HCT116 (cell line): ENCODE measurements at regions not wholly inside any gene's neighbourhood (a gene's known extent, or its start where the extent isn't known, plus 50 kb on each side); places are given as distances from the start of the nearest gene placed in this dataset.

Experiments
- ATAC-seq: fragments of 200-7000 bp; cut with Tn5 transposase; 2 replicates; pipeline ENCODE4 v1.9.1; 2020; ENCODE audit warnings: mild to moderate bottlenecking, moderate library complexity
- BruUV-seq: library from RNA; stranded (reverse); fragments of 400-500 nt; replicated peaks from 2 replicates; lab custom pipeline; 2021; lab: Mats Ljungman, UMichigan
- CTCF ChIA-PET: fragments of 300-600 bp; sonication (Branson Sonifier 250); formaldehyde crosslinking; loops from one replicate; lab custom pipeline; 2021; ENCODE audit warnings: antibody characterized with exemption; lab: Charles Lee
- POLR2A ChIA-PET: fragments of 300-600, 350-600 bp; sonication (Branson Sonifier 250); formaldehyde crosslinking; loops from one replicate; lab custom pipeline; 2021; ENCODE audit warnings: antibody characterized with exemption; lab: Charles Lee
- RAD21 ChIA-PET, 2 experiments: fragments of 300-600 bp; sonication (Branson Sonifier 250); formaldehyde crosslinking; loops; one replicate each; lab custom pipeline; 2023; ENCODE audit warnings: low total read pairs in 2 of 2; ENCODE audit not compliant: uncharacterized antibody in 2 of 2, unreplicated experiment in 2 of 2, low non-redundant PET in 1 of 2; lab: Charles Lee
- DNase-seq: peaks from one replicate; pipeline ENCODE4 v3.0.0-alpha.2; 2010; ENCODE audit warnings: low read depth, low spot score
- H2AFZ ChIP-seq: fragments of 200-600 bp; shearing (Covaris generic), sonication (generic); 2 replicates; pipeline ENCODE4 v1.6.1; 2017; ENCODE audit warnings: low read depth, mixed run types, mixed read lengths, antibody characterized with exemption, low read length; ENCODE audit not compliant: poor library complexity, severe bottlenecking
- H3K27ac ChIP-seq: 2 replicates; pipeline ENCODE4 v1.5.1; 2012; ENCODE audit warnings: low read depth, low read length
- H3K27me3 ChIP-seq: fragments of 200-600 bp; sonication (generic); 2 replicates; pipeline ENCODE4 v1.6.1; 2016; ENCODE audit warnings: mixed run types, low read length, mixed read lengths; ENCODE audit not compliant: insufficient read depth
- H3K36me3 ChIP-seq, 2 experiments: fragments of 200-500 bp in 1 of 2; fragments of 200-600 bp in 1 of 2; sonication (Bioruptor generic) in 1 of 2; sonication (generic) in 1 of 2; 2 replicates each; pipeline versions ENCODE4 v1.5.1 to v1.6.1; 2014 to 2016; ENCODE audit warnings: low read length in 2 of 2, inconsistent platforms in 1 of 2, mixed read lengths in 1 of 2, mixed run types in 1 of 2; ENCODE audit not compliant: insufficient read depth in 2 of 2, control insufficient read depth in 1 of 2
- H3K4me1 ChIP-seq, 2 experiments: fragments of 200-600 bp in 1 of 2; sonication (generic) in 1 of 2; 2 replicates each; pipeline versions ENCODE4 v1.5.1 to v1.6.1; 2012 to 2017; ENCODE audit warnings: low read length in 2 of 2, inconsistent platforms in 1 of 2, mild to moderate bottlenecking in 1 of 2, mixed read lengths in 1 of 2, mixed run types in 1 of 2, moderate library complexity in 1 of 2; ENCODE audit not compliant: insufficient read depth in 2 of 2, control insufficient read depth in 1 of 2
- H3K4me2 ChIP-seq: fragments of 200-600 bp; sonication (generic); 2 replicates; pipeline ENCODE4 v1.6.1; 2017; ENCODE audit warnings: mixed run types, low read length, mixed read lengths
- H3K4me3 ChIP-seq, 2 experiments: fragments of 200-600 bp in 1 of 2; sonication (generic) in 1 of 2; replicated peaks in 1 of 2; 2 replicates each; pipeline ENCODE4 v1.5.1; 2011 to 2016; ENCODE audit warnings: low read length in 2 of 2, control low read depth in 1 of 2, low read depth in 1 of 2, mild to moderate bottlenecking in 1 of 2, mixed read lengths in 1 of 2, mixed run types in 1 of 2
- H3K79me2 ChIP-seq: fragments of 200-600 bp; sonication (generic); 2 replicates; pipeline ENCODE4 v1.6.1; 2017; ENCODE audit warnings: mild to moderate bottlenecking, mixed run types, low read length, moderate library complexity, mixed read lengths; ENCODE audit not compliant: insufficient read depth
- H3K9ac ChIP-seq: fragments of 200-600 bp; sonication (generic); 2 replicates; pipeline ENCODE4 v1.6.1; 2016; ENCODE audit warnings: low read length, mixed read lengths
- H3K9me2 ChIP-seq: fragments of 200-600 bp; sonication (generic), shearing (Covaris generic); 2 replicates; pipeline ENCODE4 v1.6.1; 2017; ENCODE audit warnings: mixed run types, mild to moderate bottlenecking, moderate library complexity; ENCODE audit not compliant: insufficient read depth
- H3K9me3 ChIP-seq, 2 experiments: fragments of 200-500 bp in 1 of 2; fragments of 200-600 bp in 1 of 2; sonication (Bioruptor generic) in 1 of 2; sonication (generic) in 1 of 2; 2 replicates each; pipeline ENCODE4 v1.6.1; 2014 to 2017; ENCODE audit warnings: low read length in 2 of 2, mixed read lengths in 2 of 2, inconsistent platforms in 1 of 2, low read depth in 1 of 2, mild to moderate bottlenecking in 1 of 2, mixed run types in 1 of 2, moderate library complexity in 1 of 2; ENCODE audit not compliant: control insufficient read depth in 1 of 2, insufficient read depth in 1 of 2
- H4K20me1 ChIP-seq: fragments of 200-600 bp; sonication (generic), shearing (Covaris generic); 2 replicates; pipeline ENCODE4 v1.6.1; 2017; ENCODE audit warnings: mixed run types, mild to moderate bottlenecking, moderate library complexity; ENCODE audit not compliant: insufficient read depth
- ATF3 ChIP-seq: IDR thresholded peaks from 2 replicates; pipeline ENCODE4 v1.6.1; 2012
- CTCF ChIP-seq, 3 experiments: fragments of 200-600 bp in 1 of 3; sonication (generic) in 1 of 3; IDR thresholded peaks in 2 of 3; conservative IDR thresholded peaks in 1 of 3; 2 replicates each; pipeline ENCODE4 v1.5.1; 2012 to 2017; ENCODE audit warnings: low read depth in 2 of 3, low read length in 2 of 3, antibody characterized with exemption in 1 of 3, borderline replicate concordance in 1 of 3, control low read depth in 1 of 3, mild to moderate bottlenecking in 1 of 3, mixed read lengths in 1 of 3, mixed run types in 1 of 3, moderate library complexity in 1 of 3; ENCODE audit not compliant: insufficient read depth in 1 of 3
- EZH2 ChIP-seq: fragments of 200-600 bp; sonication (generic); IDR thresholded peaks from 2 replicates; pipeline ENCODE4 v1.6.1; 2017; ENCODE audit warnings: antibody characterized with exemption, mixed run types
- FOSL1 ChIP-seq: IDR thresholded peaks from 2 replicates; pipeline ENCODE4 v1.6.1; 2012; ENCODE audit warnings: low read depth
- MAX ChIP-seq: IDR thresholded peaks from 2 replicates; pipeline ENCODE4 v1.6.1; 2012
- RAD21 ChIP-seq: IDR thresholded peaks from 2 replicates; pipeline ENCODE4 v1.6.1; 2012; ENCODE audit warnings: low read depth, mild to moderate bottlenecking
- REST ChIP-seq: IDR thresholded peaks from 2 replicates; pipeline ENCODE4 v1.6.1; 2012; ENCODE audit warnings: low read depth
- SIN3A ChIP-seq: IDR thresholded peaks from 2 replicates; pipeline ENCODE4 v1.6.1; 2012; ENCODE audit warnings: low read depth
- SP1 ChIP-seq: IDR thresholded peaks from 2 replicates; pipeline ENCODE4 v1.6.1; 2012; ENCODE audit warnings: low read depth
- ZNF274 ChIP-seq: fragments of 200-500 bp; sonication (Bioruptor generic); IDR thresholded peaks from 2 replicates; pipeline ENCODE4 v1.6.1; 2014; ENCODE audit warnings: mild to moderate bottlenecking, low read depth, low read length, inconsistent platforms
- intact Hi-C: fragments of 100-400 bp; cut with micrococcal nuclease; formaldehyde crosslinking; loops from 2 replicates; pipeline ENCODE4 v1.10.0; 2022

GRCh38 chr12:127273626-127274025, 993.3 kb upstream of the TMEM132C start:
- Histone ChIP-seq H3K4me3 (no peak overlapping the region), H3K79me2 (no peaks in the 10 kb centered on the region), H3K36me3 (no peaks in the 10 kb centered on the region), H3K4me2 (no peak overlapping the region), H3K9me2 (no peaks in the 10 kb centered on the region), H3K9ac (no peak overlapping the region), H2AFZ (no peak overlapping the region), H3K9me3 (no peaks in the 10 kb centered on the region), H3K27ac (no peak overlapping the region), H3K27me3 (0 out of 2 replicates have a peak, but pooled peaks cover 3% of the 10 kb centered on the region), H4K20me1 (no peaks in the 10 kb centered on the region), H3K4me1 (no peaks in the 10 kb centered on the region)
- CTCF ChIA-PET, result no interaction called here
- ATAC-seq (no peak), DNase-seq (no peak)
- POLR2A ChIA-PET, result no interaction called here
- no TSS peak for BruUV-seq
- intact Hi-C loops, result no loop called here
- TF ChIP-seq SP1 (no peak), REST (no peak), SIN3A (no peak), CTCF (IDR thresholded peaks at IDR 0.05 in 2 of 3, conservative IDR thresholded peaks at IDR 0.05 in 1 of 3; ENCODE audit: borderline replicate concordance in 1 of 3, insufficient read depth in 1 of 3, low read depth in 2 of 3, low read length in 2 of 3) (no peak), ZNF274 (no peak), MAX (no peak), RAD21 (no peak), ATF3 (no peak), FOSL1 (no peak), EZH2 (no peak)
- RAD21 ChIA-PET, result no interaction called here
